ENCODE measurements at regions not wholly inside any gene's neighbourhood (a gene's known extent, or its start where the extent isn't known, plus 50 kb on each side); places are given as distances from the start of the nearest gene placed in this dataset.
"Not testable (repeated sequence)": the region's sequence is repeated elsewhere in the genome, so short reads cannot be mapped to it uniquely, and the experiment has no call there.

DNA sequence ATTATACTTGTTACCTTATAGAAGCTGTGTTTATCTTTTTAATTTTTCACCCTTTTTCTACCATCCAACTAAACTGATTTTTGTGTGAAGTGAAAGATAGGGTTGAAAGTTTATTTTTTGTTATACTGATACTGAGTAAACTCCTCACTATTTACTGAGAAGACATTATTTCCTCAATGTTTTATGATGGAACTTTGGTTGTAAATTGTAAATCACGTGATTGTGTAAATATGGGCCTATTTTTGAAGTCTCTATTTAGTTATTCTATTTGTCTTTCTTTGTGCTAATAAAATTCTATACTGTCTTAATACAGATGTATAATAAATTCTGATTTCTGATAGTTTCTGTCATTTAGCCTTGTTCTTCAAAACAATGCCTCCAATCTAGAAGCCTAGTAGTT, 697.2 kb upstream of the SLC8A1 start:
- DNase-seq (ENCODE audit: low spot score) = no peak

DNA sequence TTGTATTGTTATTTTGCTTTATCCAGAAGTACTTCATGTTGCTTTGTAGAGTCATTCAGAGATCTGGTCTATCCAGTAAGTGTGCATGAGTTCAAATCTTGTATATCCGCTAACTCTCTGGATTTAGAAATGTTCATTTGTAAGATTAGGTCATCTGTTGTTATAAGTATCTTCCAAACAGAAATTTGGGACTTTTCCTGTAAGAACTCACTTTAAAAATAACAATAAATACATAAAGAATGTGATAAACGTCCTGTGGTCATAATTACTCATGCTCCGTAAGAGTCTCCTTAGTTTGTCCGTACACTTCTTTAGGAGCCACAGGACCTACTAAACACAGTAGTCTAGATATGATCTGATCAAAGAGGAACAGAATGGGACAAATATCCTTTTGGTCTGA, 699.9 kb upstream of the SLC8A1 start:
- no peak for DNase-seq (ENCODE audit: low spot score)

DNA sequence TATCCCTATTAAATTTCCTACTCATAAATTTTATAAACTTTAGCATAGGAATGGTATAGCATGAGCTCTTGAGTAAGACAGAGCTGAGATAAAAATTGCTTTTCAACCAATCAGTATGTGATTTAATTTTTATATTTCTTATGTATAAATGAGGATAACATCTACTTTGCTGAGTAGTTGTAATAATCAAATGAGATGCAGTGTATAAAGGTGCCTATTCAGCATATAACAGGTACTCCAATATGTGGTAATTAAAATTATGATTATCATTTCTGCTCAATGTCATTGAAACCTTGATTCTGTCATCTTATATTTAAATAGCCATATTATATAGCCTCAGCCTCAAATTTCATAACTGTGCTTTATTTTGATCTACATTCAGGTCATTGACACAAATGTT, 700.4 kb upstream of the SLC8A1 start:
- DNase-seq (ENCODE audit: low spot score) = no peak

DNA sequence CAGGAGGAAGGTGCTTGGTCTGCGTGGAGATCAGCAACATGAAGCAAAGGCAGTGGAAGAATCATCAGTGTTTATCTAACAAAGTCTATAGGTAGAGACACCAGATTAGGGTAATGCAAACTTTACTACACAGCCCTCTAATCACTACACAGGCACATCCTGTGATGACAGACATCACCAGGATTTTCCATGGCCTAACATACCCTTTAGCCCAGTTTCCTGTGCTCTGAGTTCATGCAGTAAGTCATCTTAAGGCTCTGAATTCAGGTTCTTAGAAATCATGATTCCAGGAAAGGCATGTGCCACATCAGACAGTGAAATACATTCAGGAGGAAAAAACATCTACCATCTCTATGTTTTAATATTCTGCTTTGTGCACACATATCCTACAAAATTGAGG, 708.5 kb upstream of the SLC8A1 start:
- DNase-seq (ENCODE audit: low spot score) = no peak

DNA sequence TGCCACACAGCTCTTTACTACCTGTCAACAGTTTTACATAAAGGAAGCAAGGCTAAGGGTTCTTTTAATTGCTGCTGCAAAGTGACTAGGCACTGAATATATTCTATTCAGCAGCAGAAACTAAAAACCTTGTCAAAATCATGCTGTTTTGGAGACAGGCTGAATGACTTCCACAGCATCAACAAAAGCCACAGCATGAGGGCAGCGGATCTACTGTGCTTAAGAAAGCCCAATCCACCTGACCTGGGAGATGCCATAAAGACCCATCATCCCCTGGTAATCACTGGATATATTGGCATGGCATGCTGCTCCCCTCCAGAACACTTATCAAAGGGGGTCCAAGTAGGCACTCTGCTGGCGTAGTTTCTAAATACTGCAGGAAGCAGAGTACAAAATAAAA, 715.1 kb upstream of the SLC8A1 start:
- DNase-seq (ENCODE audit: low spot score) = no peak

DNA sequence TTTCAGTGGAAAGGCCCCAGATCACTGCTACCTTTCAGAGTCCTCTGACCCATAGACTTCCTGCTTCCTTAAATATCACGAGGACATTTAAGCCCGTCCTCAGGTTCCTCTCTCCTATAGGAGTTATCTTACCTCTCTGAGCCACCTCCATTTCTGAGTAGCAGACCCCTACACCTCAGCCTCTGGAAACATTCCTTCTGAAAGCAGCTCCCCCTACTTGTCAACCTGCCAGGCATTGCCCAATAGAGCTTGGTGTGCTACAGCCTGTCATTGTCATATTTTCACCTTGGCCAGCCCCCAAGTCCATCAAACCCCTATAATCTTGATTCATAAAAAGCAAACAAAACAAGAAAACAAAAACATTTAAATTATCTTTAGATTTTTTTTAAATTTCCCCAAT, 717.9 kb upstream of the SLC8A1 start:
- no peak for DNase-seq (ENCODE audit: low spot score)

DNA sequence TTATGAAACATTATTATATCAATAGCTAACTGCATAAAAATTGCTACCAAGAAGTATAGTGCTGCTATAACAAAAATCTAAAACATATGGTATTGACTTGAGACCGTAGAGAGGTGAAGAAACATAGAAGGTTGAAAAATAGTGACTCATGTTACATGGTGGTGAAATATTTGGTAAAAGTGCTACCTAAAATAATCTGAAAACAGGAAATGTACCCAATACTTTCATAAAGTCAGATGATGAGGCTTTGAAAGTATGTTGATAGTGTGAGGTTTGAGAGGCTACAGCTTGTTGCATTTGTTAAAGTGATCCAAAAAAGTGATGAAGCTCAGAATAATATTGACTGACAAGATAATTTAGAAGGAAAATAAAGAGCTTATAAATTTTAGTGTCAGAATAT, 718.7 kb upstream of the SLC8A1 start:
- no peak for DNase-seq (ENCODE audit: low spot score)

DNA sequence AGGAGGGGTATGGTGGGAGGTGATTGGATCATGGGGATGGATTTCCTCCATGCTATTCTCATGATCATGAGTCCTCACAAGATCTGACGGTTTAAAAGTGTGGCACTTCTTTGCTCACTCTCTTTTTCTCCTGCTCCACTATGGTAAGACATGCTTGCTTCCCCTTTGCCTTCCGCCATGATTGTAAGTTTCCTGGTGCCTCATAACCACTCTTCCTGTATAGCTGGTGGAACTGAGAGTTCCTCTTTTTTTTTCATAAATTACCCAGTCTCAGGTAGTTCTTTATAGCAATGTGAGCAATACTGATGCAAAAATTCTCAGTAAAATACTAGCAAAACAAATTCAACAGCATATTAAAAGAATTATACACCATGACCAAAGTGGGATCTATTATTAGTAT, 728.5 kb upstream of the SLC8A1 start:
- DNase-seq (ENCODE audit: low spot score) = no peak

DNA sequence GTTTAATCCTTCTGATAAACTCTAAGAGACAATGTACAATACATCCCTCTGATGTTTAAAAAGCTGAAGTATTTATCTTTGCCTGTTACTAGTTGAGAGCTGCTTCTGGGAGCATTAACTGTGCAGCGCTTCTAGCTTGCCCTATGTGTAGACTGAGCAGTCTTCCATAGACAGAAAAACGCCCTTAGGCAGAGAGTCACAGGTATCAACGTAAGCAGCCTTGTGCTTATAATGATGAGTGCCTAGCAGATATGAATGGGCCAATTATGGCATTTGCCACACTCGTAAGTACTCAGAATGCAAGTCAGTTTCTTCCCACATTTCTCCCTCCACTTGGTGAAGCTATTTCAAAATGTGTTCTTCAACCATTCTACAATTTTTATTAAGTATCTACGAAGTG, 731.1 kb upstream of the SLC8A1 start:
- no peak for DNase-seq (ENCODE audit: low spot score)

DNA sequence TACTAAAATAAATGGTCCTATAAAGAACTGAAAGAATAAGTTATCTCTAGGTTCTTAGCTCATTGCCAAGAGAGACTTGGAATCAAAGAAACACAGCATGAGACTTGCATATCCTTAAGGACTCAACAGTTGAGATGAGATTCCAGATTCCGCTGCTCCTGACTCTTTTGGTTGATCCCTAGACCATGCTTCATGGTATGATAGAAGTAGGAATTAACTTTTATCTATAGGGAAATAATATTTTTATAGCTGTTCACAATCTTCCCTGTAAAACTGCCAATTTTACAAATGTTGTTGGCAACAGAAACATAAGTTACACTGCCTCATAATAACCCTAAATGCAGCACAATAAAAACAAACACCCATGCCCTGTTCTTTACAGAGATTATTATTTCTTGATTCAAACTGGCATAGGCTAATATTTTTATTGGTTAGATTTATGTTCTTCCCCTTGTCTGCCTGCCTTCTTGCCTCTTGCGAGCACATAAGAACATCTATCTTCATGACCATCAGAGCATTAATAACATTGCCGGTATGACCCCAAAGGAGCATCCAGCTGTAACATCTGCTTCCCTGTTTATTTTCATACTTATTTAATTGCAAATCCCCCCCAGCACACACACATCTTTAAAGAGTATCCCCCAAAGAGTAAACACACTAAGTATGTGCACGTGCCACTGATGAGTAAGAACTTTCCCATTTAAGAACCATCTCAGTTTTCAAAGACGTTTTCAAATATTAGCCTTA, 735.7 kb upstream of the SLC8A1 start:
- no peak for DNase-seq (ENCODE audit: low spot score)

DNA sequence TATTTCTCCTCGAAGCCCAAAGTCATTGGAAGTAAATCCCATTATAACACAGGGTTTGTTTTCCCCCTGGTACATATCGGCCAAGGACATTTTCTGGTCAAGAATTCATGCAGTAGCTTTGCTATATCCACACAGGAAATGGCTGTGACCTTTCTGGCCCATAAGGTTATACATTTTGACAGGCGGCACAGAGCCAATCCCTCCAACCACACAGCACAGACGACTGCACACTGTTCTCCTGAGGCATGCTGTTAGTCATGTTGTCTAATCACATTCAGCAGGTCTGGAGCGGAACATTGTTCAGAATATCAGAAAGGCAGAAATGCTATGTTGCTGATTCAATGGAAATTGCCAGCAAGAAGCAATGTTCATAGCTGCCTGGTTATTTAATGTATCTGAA, 742.3 kb upstream of the SLC8A1 start:
- DNase-seq (ENCODE audit: low spot score) = no peak

DNA sequence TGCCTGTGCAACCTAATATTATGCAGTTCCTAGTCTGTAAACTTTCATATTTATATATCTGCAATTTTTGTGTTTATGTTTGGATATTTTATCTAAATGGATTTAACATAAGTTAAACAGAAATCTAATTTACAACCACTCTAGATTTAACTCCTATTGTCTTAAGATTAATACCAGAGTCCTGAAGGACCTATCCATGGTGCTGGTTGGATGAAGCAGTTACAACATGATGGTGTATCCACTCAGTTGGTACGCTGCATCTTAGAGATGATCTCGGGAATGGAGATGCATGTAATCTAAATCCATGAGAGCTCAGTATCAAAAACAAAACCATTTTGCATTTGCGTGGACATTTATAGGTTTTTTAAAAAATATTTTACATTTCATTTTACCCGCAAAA, 745.9 kb upstream of the SLC8A1 start:
- no peak for DNase-seq (ENCODE audit: low spot score)

DNA sequence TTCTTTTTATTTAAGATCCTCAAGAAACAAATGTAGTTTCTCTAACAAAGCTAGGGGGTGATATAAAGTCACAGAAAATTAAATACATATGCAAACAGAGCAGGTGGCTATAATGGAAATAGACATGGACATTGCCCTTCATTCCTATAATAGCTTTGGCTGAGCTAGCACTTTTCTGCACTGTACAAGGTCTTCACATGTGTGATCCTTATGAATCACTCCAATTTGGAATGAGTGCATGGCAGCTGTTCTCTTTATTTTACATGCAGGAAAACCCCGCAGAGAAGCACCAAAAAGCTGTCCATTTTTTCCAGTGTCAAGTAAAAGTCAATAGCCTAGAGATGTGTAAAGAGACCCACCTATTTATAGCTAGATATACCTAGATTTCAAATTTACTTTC, 747.4 kb upstream of the SLC8A1 start:
- no peak for DNase-seq (ENCODE audit: low spot score)

DNA sequence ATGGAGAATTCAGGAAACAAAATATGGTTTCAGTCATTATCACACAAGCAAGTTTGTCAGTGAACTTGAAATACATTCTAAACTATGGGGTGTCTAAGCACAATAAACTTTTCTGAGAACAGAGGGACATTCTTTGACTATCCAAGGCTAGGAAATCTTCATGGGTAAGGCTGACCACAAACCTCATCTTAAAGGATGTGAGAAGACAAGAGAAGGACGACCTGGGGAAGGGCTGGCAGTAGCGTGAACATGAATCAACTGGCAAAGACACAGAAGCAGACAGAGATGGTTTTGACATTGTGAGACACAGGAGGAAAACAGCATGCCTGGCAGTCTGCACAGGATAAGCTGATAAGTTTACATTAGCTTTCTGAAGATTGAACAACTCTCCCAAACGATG, 752.4 kb upstream of the SLC8A1 start:
- no peak for DNase-seq (ENCODE audit: low spot score)

DNA sequence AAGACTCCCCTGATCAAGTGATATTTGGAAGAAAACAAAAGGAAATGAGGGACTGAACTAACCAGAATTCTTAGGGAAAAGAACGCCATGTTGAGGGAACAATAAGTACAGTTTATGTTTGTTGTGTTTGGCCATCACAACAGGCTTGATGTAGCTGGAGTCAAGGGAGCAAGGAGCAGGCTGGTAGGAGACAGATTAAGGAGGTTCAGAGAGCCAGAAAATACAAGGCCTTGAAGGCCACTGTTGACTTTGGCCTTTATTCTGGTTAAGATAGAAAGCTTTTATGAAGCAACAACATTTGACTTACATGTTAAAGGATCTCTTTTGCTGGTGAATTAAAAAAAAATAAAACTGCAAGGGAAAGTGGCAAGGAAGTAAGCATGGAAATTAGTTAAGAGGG, 754.1 kb upstream of the SLC8A1 start:
- DNase-seq (ENCODE audit: low spot score) = no peak

DNA sequence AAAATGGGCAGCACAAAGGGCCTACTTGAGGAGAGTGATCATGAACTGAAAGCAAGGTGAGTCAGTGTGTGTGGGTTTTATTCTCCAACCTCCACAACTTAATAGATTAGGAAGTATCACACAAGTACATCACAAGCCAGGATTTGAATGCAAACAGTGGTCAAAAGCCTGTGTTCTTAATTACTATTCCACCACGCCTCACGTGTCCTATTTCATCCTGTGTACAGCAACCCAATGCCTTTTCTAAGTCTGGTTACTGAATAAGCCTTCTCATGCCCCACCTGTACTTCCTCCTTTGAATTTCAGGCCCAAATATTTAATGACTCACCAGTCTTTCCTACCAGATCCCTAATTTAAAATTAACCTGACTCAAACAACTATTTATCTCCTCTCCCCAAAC, 755.7 kb upstream of the SLC8A1 start:
- DNase-seq (ENCODE audit: low spot score) = no peak

DNA sequence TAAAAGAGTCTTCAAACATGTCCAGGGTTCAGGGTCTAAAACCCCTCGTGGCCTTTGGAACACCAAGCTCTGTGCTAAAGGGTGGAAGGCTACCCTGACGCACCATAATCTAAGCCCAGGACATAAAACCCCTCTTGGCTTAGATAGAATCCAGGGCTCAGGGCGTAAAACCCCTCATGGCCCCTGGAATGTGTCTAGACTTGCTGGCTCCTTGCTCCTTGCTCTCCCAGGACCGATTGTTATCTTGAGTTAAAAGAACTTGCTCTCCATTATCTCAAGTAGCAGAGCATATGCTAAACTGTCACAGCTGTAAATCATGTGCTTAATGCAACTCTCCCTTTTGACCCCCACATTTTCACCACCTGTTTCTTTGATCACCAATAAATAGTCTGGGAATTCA, 758.1 kb upstream of the SLC8A1 start:
- not testable (repeated sequence) for DNase-seq (ENCODE audit: low spot score)

DNA sequence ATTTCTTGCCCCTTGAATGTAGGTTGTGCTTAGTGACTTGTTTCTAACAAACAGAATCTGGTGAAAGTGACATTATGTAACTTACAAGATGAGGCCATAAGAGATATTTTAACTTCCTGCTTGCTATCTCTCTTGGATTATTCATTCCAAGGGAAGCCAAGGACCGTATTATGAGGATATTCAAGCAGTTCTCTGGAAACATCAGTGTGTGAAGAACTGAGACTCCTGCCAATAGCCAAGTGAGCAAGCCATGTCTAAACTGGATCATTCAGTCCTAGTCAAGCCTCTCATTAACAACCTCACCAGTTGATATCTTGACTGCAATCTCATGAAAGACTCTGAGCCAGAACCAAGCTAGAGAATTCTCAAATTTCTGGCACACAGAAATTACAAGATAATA, 765.1 kb upstream of the SLC8A1 start:
- no peak for DNase-seq (ENCODE audit: low spot score)

DNA sequence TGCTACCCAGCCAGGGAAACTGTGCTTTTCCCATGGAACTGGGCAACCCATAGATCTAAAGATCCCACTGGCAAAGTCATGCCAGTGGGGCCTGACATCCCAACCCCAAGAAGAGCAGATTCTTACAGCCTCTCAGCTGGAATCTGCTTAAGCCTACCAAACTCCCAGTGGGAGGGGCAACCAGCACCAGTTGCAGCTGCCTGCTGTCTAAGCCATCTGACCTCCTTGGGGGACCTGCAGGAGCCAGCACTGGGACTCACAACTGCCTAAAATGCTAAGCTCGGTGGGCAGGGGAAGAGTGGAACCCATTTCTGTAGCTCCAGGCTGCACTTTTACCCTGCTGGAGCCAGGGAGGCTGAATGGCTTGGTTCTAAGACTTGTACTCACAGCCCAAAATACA, 770.7 kb upstream of the SLC8A1 start:
- no peak for DNase-seq (ENCODE audit: low spot score)

DNA sequence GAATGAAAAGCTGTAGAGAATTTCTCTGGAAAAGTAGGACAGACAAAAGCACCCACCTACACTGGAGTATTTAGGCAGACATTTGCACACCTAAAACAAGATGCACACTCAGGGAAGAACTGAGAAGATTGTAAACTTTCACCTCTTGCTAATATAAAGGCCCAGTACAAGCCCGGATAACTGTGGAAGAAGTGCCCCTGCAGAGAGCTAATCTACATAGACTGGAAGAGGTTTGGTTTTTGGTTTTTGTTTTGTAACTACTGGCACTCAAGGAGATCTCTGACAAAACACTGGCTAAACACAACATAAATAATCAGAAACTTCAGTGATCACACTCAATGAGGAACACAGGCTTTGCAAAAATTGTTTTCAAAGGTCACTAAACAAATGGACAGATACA, 782.2 kb upstream of the SLC8A1 start:
- no peak for DNase-seq (ENCODE audit: low spot score)

DNA sequence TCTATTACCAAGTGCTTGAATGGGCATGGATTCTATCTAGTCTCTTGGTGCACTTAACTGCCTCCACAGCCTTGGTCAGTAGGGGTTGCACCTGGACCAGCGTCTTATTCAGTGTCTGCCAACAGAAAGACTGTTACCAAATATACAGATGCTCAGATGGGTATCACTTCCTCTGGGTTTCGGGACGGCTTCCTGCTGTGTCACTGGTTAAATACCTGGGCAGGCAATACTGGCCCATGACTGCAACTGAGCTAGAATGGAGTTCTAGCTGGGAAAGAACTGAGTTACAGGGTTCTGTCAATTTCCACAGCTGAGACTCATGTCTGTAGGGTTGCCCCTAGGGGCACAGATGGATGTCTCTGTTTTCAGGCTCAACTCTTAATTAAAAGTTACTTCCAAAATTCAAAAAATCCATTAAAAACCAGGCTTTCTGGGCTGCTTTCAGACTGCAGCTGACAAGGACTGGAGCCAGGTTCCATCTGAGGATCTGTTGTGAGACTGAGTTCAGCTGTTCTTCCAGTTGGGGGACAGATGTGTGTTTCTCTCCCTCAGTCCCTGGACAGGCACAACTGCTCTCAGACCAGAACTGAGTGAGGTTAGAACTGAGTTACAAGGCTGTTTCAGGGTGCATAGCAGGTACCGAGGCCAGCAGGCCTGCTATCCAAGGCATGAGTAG, 789.6 kb upstream of the SLC8A1 start:
- DNase-seq (ENCODE audit: low spot score) = no peak

DNA sequence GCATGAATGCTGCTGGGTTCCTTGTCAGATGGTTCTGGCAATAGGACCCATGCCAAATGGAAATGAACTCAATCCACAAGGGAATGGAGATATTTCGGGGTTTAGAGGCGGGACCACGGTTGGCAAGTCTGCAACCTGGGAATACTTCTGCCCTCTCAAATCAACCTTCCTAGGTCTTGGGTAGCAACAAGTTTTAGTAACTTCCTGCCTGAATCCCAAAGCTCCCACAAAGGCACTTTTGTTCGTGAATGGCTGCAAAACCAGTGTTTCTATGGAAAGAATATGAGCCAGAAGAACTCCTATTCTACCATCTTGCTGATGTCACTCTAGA, 790.1 kb upstream of the SLC8A1 start:
- no peak for DNase-seq (ENCODE audit: low spot score)

DNA sequence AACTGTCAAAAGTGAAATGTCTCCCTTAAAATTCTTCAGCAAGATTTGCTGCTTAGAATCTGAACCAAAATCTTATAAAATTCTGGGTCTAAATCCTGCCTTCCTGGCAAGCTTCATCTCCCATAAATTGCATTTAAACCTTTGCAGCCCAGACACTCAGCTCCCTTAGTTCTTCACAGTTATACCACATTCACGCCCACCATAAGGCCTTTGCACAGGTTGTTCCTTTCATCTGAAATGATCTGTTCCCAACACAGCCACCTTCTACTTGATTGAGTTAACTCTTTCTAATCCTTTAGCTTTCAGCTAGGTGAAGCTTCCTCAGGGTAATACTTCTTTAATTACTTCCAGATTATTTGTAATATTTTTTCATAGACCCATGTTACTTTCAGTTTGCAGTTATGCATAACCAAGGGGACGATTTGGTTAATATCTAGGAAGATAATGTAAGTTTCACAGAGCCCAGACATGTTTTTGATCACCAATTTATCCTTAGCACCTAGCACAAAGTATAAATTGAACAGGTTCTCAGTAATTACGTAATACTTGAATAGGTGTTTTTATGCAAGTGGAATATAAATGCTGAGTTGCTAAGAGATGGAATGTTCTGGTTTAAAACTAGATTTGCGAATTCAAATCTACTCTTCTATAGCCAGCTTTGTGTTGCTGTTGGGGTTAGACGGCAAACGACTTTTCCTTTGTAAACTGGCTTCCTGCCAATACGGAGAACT, 779.7 kb upstream of the PKDCC start:
- no peak for DNase-seq (ENCODE audit: low spot score)

Data from mesenteric fat pad (tissue), 1 donor.